K562 (cell line): ENCODE measurements at regions not wholly inside any gene's neighbourhood (a gene's known extent, or its start where the extent isn't known, plus 50 kb on each side); places are given as distances from the start of the nearest gene placed in this dataset.

Experiments used
- ATAC-seq: fragments of 200-7000 bp; cut with Tn5 transposase; 3 replicates; pipeline ENCODE4 v1.9.1; 2020; ENCODE audit warnings: moderate library complexity
- BruUV-seq: library from RNA; stranded (reverse); fragments of 400-500 nt; replicated peaks from 2 replicates; lab custom pipeline; 2021; lab: Mats Ljungman, UMichigan
- CTCF ChIA-PET: fragments of 300-600 bp; formaldehyde crosslinking; extraction: SDS; loops from one replicate; lab custom pipeline; 2021; ENCODE audit warnings: low intra/inter-chr PET ratio; lab: Yijun Ruan, JAX
- POLR2A ChIA-PET: fragments of 300-600, 350-650 bp; sonication (Branson Sonifier 250); formaldehyde crosslinking; extraction: SDS; loops from one replicate; lab custom pipeline; 2021; ENCODE audit warnings: antibody characterized with exemption, inconsistent platforms; lab: Yijun Ruan, JAX
- DNase-seq, 4 experiments: peaks; one replicate each; pipeline versions ENCODE4 v3.0.0 to v3.0.0-alpha.2; 2011 to 2018; ENCODE audit warnings: low spot score in 3 of 4, mixed read lengths in 3 of 4; ENCODE audit errors: extremely low read depth in 1 of 4
- FAIRE-seq: peaks from 2 replicates; lab custom pipeline; 2011; peaks lifted over from hg19 to GRCh38; lab: Jason Lieb, UNC
- H2AFZ ChIP-seq: 2 replicates; pipeline ENCODE4 v1.6.0; 2011; ENCODE audit warnings: low read depth, low read length, control low read depth, inconsistent platforms
- H3K27ac ChIP-seq: fragments of 200-600 bp; 3 replicates; pipeline ENCODE4 v1.8.0; 2011; ENCODE audit warnings: low read depth, mild to moderate bottlenecking, control low read depth, inconsistent platforms, low read length, moderate library complexity, mixed read lengths; ENCODE audit errors: extremely low read depth
- H3K27me3 ChIP-seq, 2 experiments: fragments of 300-600 bp in 1 of 2; 2 replicates in 1 of 2; 3 replicates in 1 of 2; pipeline versions ENCODE4 v1.6.0 to v1.8.0; 2011; ENCODE audit warnings: inconsistent platforms in 2 of 2, low read length in 2 of 2, mild to moderate bottlenecking in 1 of 2, mixed read lengths in 1 of 2, moderate library complexity in 1 of 2; ENCODE audit not compliant: control insufficient read depth in 2 of 2, insufficient read depth in 2 of 2
- H3K36me3 ChIP-seq: fragments of 300-600 bp; 3 replicates; pipeline ENCODE4 v1.8.0; 2011; ENCODE audit warnings: mild to moderate bottlenecking, low read length, inconsistent platforms; ENCODE audit not compliant: control insufficient read depth, insufficient read depth
- H3K4me1 ChIP-seq, 2 experiments: fragments of 200-600 bp in 1 of 2; replicated peaks in 1 of 2; 2 replicates in 1 of 2; 3 replicates in 1 of 2; pipeline versions ENCODE4 v1.5.1 to v1.8.0; 2011; ENCODE audit warnings: inconsistent platforms in 2 of 2, low read length in 2 of 2, mild to moderate bottlenecking in 1 of 2, mixed read lengths in 1 of 2, moderate library complexity in 1 of 2; ENCODE audit not compliant: control insufficient read depth in 2 of 2, insufficient read depth in 2 of 2
- H3K4me2 ChIP-seq: 2 replicates; pipeline ENCODE4 v1.6.1; 2011; ENCODE audit warnings: low read length, control low read depth, inconsistent platforms, mixed read lengths; ENCODE audit not compliant: insufficient read depth
- H3K4me3 ChIP-seq: fragments of 200-600 bp; sonication (generic), shearing (Covaris generic); 2 replicates; pipeline ENCODE4 v1.5.1; 2016; ENCODE audit warnings: control low read depth, inconsistent platforms
- H3K79me2 ChIP-seq: fragments of 200-600 bp; 3 replicates; pipeline ENCODE4 v1.8.0; 2011; ENCODE audit warnings: low read length, inconsistent platforms; ENCODE audit not compliant: control insufficient read depth, insufficient read depth
- H3K9ac ChIP-seq, 2 experiments: 2 replicates each; pipeline versions ENCODE4 v1.6.0 to v1.6.1; 2011; ENCODE audit warnings: low read depth in 2 of 2, low read length in 2 of 2, control low read depth in 1 of 2, inconsistent platforms in 1 of 2, mild to moderate bottlenecking in 1 of 2, mixed read lengths in 1 of 2; ENCODE audit not compliant: insufficient read depth in 1 of 2
- H3K9me1 ChIP-seq: one replicate; pipeline ENCODE4 v1.6.0; 2011; ENCODE audit warnings: inconsistent platforms, mild to moderate bottlenecking, low read length, moderate library complexity; ENCODE audit not compliant: control insufficient read depth, insufficient read depth
- H3K9me3 ChIP-seq: replicated peaks from 2 replicates; pipeline ENCODE4 v1.5.1; 2011; ENCODE audit warnings: low read depth, low read length, inconsistent platforms; ENCODE audit not compliant: control insufficient read depth, insufficient read depth
- H4K20me1 ChIP-seq: replicated peaks from 2 replicates; pipeline ENCODE4 v1.6.1; 2011; ENCODE audit warnings: low read length, inconsistent platforms, mixed read lengths; ENCODE audit not compliant: control insufficient read depth, insufficient read depth
- CEBPG ChIP-seq, 3 experiments: fragments of 200-800 bp in 1 of 3; sonication (Bioruptor generic) in 1 of 3; sonication (generic) in 1 of 3; formaldehyde crosslinking in 1 of 3; IDR thresholded peaks in 2 of 3; conservative IDR thresholded peaks in 1 of 3; 2 replicates each; pipeline versions ENCODE4 v1.6.1 to v1.8.0; 2016 to 2022; ENCODE audit warnings: missing compliant biosample characterization in 2 of 3, missing genetic modification characterization in 2 of 3, mild to moderate bottlenecking in 1 of 3, missing genetic modification reagents in 1 of 3
- EP400 ChIP-seq: fragments of 450-650 bp; IDR thresholded peaks from 2 replicates; pipeline ENCODE4 v1.6.1; 2017; ENCODE audit warnings: antibody characterized with exemption, mild to moderate bottlenecking, moderate library complexity
- KDM1A ChIP-seq, 2 experiments: fragments of 450-650 bp; IDR thresholded peaks; 2 replicates each; pipeline ENCODE4 v1.6.1; 2016; ENCODE audit warnings: mild to moderate bottlenecking in 2 of 2
- KLF13 ChIP-seq: fragments of 450-650 bp; IDR thresholded peaks from 2 replicates; pipeline ENCODE4 v1.6.1; 2016; ENCODE audit warnings: missing genetic modification characterization, low read depth, mild to moderate bottlenecking, missing compliant biosample characterization, moderate library complexity, borderline replicate concordance
- MAFF ChIP-seq: IDR thresholded peaks from 2 replicates; pipeline ENCODE4 v1.6.1; 2012; ENCODE audit warnings: low read length, improper control_type of control experiment
- PML ChIP-seq: IDR thresholded peaks from 2 replicates; pipeline ENCODE4 v1.6.1; 2012; ENCODE audit warnings: low read length, inconsistent platforms
- POLR2G ChIP-seq: fragments of 200-400 bp; formaldehyde crosslinking; IDR thresholded peaks from 2 replicates; pipeline ENCODE4 v1.6.1; 2017; ENCODE audit warnings: low read depth, mild to moderate bottlenecking, antibody characterized with exemption, low read length, moderate library complexity
- SREBF1 ChIP-seq: fragments of 150-350 bp; IDR thresholded peaks from 2 replicates; pipeline ENCODE4 v1.6.1; 2014; ENCODE audit warnings: antibody characterized with exemption, low read depth, low read length, borderline replicate concordance
- U2AF2 ChIP-seq: fragments of 200-400 bp; formaldehyde crosslinking; optimal IDR thresholded peaks from 2 replicates; pipeline ENCODE3; 2017; ENCODE audit warnings: low read depth, mild to moderate bottlenecking, low read length
- ZBTB7A ChIP-seq: IDR thresholded peaks from 2 replicates; pipeline ENCODE4 v1.6.1; 2011; ENCODE audit warnings: low read depth, mild to moderate bottlenecking, low read length, moderate library complexity, borderline replicate concordance; ENCODE audit not compliant: control insufficient read depth
- ZNF121 ChIP-seq: sonication (generic); formaldehyde crosslinking; conservative IDR thresholded peaks from 2 replicates; pipeline ENCODE4 v1.8.0; 2022; ENCODE audit warnings: missing genetic modification reagents
- ZNF384 ChIP-seq: IDR thresholded peaks from 2 replicates; pipeline ENCODE4 v1.6.1; 2012; ENCODE audit warnings: low read depth, low read length, improper control_type of control experiment
- ZNF444 ChIP-seq: fragments of 250-450 bp; sonication (Bioruptor Pico); IDR thresholded peaks from 2 replicates; pipeline ENCODE4 v1.4.0; 2020; ENCODE audit warnings: mild to moderate bottlenecking, moderate library complexity
- ZZZ3 ChIP-seq: fragments of 450-650 bp; IDR thresholded peaks from 2 replicates; pipeline ENCODE4 v1.6.1; 2016; ENCODE audit warnings: antibody characterized with exemption, mild to moderate bottlenecking, moderate library complexity
- WGBS: fragments of 100-300 bp; shearing (Covaris generic); methylation state at CpG from one replicate; pipeline ENCODE4 v1.1.6; 2016; ENCODE audit warnings: low coverage, mixed read lengths; ENCODE audit not compliant: insufficient coverage; ENCODE audit errors: missing lambda C conversion rate; 5-methylcytosine and 5-hydroxymethylcytosine counted together
- in situ Hi-C: fragments of 300-500 bp; cut with MboI; formaldehyde crosslinking; loops from 4 replicates; pipeline ENCODE4 v1.15.0; 2018; ENCODE audit warnings: inconsistent platforms, mixed read lengths
- intact Hi-C: fragments of 100-400 bp; cut with micrococcal nuclease; formaldehyde crosslinking; loops from 2 replicates; pipeline ENCODE4 v1.14.2; 2022
- TF ChIP-seq, protein P1 (sequence below), 2 experiments: IDR thresholded peaks; 2 replicates each; pipeline ENCODE4 v1.6.1; 2012; ENCODE audit warnings: improper control_type of control experiment in 2 of 2, low read depth in 2 of 2, low read length in 2 of 2, borderline replicate concordance in 1 of 2
- TF ChIP-seq, protein P2 (sequence below): sonication (generic); formaldehyde crosslinking; IDR thresholded peaks from 2 replicates; pipeline ENCODE4 v1.8.1; 2023; ENCODE audit warnings: mild to moderate bottlenecking, missing genetic modification reagents, moderate library complexity

DNA sequence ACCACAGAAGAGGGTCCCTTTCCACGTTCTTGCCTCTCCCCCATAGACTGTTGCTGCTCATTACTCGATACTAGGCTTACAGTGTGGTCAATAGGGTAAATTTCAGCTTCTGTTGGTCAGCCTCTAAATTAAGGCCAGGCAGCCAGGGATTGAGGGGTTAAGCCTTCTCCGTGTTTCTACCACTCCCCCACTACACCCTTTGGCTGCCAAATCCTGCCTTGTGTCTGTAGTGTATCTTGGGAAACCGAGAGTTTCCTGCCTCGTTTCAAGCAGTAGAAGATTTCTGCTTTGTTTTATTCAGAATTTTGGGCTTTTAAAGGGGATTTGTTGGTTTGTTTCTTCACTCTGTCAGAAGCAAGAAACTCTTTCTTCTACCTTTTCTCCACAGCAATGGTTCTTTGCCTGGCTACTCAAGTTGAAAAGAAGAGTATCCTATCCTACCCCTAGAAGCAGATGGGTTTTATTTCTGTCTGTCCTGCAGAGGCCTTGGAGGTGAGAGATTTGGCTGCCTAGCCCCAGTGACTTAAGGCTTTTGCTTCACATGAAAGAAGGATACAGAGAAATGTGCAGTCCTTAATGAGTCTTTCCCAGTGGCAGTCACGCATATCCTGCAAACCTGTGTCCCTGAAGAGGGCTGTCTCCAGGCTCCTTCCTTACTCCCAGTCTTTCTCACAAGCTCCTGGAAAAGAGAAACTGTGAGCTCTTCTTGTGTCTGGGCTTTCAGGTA lies 261.5 kb upstream of the TANK start (continued):
- TF ChIP-seq, protein P1, sequence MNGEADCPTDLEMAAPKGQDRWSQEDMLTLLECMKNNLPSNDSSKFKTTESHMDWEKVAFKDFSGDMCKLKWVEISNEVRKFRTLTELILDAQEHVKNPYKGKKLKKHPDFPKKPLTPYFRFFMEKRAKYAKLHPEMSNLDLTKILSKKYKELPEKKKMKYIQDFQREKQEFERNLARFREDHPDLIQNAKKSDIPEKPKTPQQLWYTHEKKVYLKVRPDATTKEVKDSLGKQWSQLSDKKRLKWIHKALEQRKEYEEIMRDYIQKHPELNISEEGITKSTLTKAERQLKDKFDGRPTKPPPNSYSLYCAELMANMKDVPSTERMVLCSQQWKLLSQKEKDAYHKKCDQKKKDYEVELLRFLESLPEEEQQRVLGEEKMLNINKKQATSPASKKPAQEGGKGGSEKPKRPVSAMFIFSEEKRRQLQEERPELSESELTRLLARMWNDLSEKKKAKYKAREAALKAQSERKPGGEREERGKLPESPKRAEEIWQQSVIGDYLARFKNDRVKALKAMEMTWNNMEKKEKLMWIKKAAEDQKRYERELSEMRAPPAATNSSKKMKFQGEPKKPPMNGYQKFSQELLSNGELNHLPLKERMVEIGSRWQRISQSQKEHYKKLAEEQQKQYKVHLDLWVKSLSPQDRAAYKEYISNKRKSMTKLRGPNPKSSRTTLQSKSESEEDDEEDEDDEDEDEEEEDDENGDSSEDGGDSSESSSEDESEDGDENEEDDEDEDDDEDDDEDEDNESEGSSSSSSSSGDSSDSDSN (IDR thresholded peaks at IDR 0.05; ENCODE audit: borderline replicate concordance in 1 of 2, low read depth in 2 of 2, low read length in 2 of 2): no peak
- TF ChIP-seq POLR2G: no peak
- no peak for TF ChIP-seq ZNF384
- no peak for TF ChIP-seq SREBF1

DNA sequence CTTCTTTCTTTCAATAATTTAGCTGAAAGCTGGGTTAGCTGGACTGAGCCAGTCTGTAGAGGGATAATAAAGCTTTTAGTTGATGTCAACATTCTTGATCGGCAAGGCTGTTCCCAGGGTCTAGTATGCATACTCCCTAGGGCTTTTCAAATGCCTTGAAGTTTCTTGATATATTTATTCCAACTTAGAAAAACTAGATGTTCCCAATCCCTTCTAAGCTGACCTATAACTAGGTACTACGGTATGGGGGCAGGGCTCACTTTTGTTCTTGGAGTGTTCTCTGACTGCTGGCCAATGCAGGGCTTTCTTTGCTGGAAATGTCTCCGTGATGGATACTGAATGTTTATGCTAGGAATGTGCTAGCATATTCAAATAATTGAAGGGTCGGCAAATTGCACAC lies 258.6 kb upstream of the TANK start:
- DNase-seq (no peak), ATAC-seq (no peak), FAIRE-seq (no peak)
- BruUV-seq: no TSS peak
- no peaks in the 10 kb centered on the region for H4K20me1 ChIP-seq
- intact Hi-C loops: no loop called here
- H2AFZ ChIP-seq: no peak overlapping the region
- H3K27me3 ChIP-seq: no peaks in the 10 kb centered on the region
- H3K4me3 ChIP-seq: no peak overlapping the region
- H3K4me1 ChIP-seq: no peaks in the 10 kb centered on the region
- 4% methylated on average over 4 of the region's 4 CpGs for WGBS
- H3K9ac ChIP-seq: no peak overlapping the region
- POLR2A ChIA-PET: interaction anchor here (0.8 kb wide), 1 partner anchor 559 kb away, joined by 3 read pairs; no protein-coding TSS in a partner anchor
- in situ Hi-C loops: no loop called here
- no peaks in the 10 kb centered on the region for H3K9me1 ChIP-seq
- no peaks in the 10 kb centered on the region for H3K79me2 ChIP-seq
- no peak overlapping the region for H3K27ac ChIP-seq
- CTCF ChIA-PET: no interaction called here
- no peak overlapping the region for H3K4me2 ChIP-seq
- H3K9me3 ChIP-seq: no peaks in the 10 kb centered on the region; the same call in 1 of the 2 replicates
- H3K36me3 ChIP-seq: no peaks in the 10 kb centered on the region
- TF ChIP-seq ZNF121 (CRISPR knock-in tag): no peak
- TF ChIP-seq MAFF: no peak
- no peak for TF ChIP-seq KLF13 (tag)
- TF ChIP-seq ZZZ3: no peak
- no peak for TF ChIP-seq ZNF444 (CRISPR knock-in tag)
- TF ChIP-seq, protein P2, sequence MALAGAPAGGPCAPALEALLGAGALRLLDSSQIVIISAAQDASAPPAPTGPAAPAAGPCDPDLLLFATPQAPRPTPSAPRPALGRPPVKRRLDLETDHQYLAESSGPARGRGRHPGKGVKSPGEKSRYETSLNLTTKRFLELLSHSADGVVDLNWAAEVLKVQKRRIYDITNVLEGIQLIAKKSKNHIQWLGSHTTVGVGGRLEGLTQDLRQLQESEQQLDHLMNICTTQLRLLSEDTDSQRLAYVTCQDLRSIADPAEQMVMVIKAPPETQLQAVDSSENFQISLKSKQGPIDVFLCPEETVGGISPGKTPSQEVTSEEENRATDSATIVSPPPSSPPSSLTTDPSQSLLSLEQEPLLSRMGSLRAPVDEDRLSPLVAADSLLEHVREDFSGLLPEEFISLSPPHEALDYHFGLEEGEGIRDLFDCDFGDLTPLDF: no peak
- no peak for TF ChIP-seq EP400
- no peak for TF ChIP-seq PML
- TF ChIP-seq U2AF2: no peak
- no peak for TF ChIP-seq ZBTB7A
- TF ChIP-seq KDM1A (IDR thresholded peaks at IDR 0.05): no peak
- TF ChIP-seq CEBPG (CRISPR knock-in tag; IDR thresholded peaks at IDR 0.05): no peak
- TF ChIP-seq CEBPG (tag; conservative IDR thresholded peaks at IDR 0.05 in 1 of 2, IDR thresholded peaks at IDR 0.05 in 1 of 2): no peak
